ENCODE measurements at regions not wholly inside any gene's neighbourhood (a gene's known extent, or its start where the extent isn't known, plus 50 kb on each side); places are given as distances from the start of the nearest gene placed in this dataset.
A peak's percentile ranks its signal among the peaks of the same experiment; 100 is the strongest.
"Not testable (repeated sequence)": the region's sequence is repeated elsewhere in the genome, so short reads cannot be mapped to it uniquely, and the experiment has no call there.

DNA sequence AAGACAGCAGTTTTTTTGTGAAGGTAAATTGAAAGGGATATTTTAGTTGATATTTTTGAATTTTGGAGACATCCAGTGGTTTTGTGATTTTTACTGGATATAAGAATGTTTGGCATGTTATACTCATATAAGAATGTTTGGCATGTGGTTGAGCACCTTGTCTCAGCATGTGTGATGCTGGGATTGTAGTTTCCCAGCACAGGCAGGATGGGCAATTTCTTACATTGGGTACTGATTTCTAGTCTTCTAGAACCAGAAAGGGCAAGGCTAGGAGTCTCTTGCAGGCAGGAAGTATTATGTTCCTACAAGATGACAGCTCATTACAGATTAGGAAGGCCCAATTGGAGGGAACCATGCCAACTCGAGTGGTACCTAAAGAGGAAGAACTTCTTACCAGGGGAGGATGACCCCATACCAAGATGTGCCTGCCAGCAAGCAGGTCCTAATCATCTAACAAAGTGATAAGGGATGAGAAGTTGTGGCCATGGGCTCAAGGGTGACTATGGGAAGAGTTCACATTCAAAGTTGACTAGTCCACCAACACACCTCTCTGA lies 377.8 kb downstream of the UTRN start:
- no peak for DNase-seq

DNA sequence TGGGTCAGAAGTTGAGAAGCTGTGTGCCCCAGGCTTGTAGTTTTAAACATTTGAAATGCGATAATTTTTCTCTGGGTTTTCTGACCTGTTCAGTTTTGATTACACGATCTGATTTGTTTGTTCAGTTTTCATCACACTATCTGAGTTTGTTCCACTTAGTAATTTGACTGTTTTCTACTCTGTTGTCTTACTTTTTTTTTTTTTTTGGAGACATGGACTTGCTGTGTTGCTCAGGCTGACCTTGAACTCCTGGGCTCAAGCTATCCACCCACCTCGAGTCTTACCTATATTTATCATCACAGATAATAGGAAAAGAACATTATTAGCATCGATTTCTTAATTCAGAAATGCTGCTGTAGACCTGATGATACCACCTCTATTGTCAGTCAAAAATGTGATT lies 379.1 kb downstream of the UTRN start:
- no peak for DNase-seq

DNA sequence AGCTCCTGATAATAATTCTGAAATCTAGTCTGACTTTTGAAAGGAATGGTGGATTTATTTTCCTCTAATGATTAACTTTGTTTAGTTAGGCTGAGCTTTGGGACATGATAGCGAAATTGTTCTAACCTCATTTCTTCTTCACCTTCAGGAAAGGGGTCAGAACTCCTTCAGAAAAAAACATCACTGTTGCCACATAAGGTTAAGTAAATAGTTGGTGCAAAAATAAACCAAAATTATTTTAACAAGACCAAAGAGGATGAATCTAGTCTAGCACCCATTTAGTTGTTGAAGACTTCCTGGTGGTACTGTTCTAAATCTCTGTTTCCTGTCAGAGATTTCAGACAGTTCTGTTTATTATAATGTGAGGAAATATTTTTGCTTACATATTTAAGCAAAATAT lies 379.8 kb downstream of the UTRN start:
- DNase-seq, result no peak

DNA sequence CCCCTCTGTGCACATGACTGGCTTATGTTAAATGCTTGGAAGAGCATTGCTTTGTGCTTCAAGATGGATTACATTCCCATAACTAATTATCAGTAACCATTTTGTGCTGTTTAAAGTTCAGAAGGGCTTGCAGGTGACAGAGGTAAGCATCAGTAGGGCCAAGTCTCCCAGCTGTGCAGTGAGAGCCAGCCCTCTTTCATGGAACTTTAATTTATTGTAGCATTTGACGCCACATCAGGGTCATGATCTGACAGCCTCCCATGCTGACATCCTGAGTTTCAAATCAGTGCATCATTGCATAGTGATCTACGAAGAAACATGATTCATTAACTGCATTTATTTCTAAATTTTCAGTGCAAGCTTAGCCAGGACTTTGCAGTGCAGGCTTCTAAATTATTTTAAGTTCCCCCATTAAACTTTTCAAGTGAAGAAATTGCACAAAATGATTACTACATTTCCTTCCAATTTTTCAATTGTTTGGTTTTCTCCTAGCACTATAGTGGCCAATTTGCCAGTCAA lies 380.9 kb downstream of the UTRN start:
- no peak for DNase-seq

DNA sequence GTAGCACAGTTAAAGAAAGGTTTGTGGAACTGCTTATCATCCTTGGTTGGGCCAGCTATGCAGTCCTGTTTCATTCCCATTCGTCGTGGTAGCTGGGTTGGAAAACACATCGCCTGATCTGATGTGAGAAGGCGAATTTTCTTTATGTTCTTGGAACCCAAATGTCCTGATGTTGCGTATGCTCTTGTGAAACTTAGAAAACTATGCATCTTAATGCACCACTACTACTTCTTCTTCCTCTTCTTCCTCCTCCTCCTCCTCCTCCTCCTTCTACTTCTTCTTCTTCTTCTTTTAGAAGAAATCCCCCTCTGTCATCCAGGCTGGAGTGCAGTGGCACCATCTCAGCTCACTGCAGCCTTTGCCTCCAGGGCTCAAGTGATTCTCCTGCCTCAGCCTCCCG lies 381.6 kb downstream of the UTRN start:
- DNase-seq, result peak; percentile 19

DNA sequence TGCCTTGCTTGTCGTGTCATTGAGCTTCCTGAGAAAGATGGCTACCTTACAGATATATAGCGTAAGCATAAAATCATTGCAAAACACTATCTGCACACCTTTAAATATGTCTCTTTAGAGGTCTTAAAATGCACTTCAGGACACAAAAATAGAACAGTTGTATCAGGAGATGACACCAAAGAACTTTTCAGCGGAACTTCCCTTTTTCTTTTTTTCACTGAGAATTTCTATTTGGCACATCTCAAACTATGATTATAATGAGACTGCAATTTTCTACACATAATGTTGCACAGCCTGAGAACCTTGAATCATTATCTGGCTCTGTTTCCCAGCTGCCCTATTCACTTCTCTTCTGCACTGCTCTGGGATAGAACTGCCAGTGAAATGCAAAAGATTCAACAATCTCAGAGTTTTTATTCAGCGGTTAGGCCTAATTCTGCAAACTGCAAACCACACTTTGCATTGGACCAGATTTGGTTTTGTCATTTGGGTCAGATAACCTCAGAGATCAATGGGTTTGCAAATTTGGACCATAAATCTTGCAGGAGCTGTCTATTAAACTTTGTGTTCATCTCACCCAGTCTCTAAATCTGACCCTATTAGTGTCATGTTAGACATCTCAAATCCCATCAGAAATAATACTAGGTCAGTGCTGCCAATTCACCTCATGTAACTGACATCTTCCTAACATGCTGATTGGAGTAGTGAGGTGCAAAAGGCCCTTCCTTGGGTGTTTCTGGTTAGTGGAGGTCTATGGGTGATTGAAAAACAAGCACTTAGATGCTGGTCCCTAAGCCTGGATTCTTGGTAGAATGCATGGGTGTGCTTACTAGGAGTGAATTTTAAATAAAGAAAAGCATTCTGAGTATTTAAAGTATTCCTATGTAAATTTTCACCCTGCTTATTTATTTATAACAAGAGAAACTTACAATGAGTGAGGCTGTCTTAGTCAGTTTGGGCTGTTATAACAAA lies 382.7 kb downstream of the UTRN start:
- DNase-seq, result no peak

DNA sequence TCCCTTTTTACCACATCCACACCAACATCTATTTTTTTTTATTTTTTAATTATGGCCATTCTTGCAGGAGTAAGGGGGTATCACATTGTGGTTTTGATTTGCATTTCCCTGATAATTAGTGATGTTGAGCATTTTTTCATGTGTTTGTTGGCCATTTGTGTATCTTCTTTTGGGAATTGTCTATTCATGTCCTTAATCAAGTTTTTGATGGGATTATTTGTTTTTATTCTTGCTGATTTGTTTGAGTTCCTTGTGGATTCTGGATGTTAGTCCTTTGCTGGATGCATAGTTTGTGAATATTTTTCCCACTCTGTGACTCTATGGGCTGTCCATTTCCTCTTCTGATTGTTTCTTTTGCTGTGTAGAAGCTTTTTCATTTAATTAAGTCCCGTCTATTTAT lies 385.1 kb downstream of the UTRN start:
- not testable (repeated sequence) for DNase-seq

DNA sequence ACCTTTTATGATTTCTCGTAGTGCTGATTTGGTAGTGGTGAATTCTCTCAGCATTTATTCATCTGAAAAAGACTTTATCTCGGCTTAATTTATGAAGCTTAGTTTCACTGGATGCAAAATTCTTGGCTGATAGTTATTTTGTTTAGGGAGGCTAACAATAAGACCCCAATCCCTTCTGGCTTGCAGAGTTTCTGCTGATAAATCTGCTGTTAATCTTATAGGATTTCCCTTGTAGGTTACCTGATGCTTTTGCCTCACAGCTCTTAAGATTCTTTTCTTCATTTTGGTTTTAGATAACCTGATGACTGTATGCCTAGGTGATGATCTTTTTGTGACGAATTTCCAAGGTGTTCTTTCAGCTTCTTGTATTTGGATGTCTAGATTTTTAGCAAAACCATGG lies 388.7 kb downstream of the UTRN start:
- DNase-seq, result no peak

DNA sequence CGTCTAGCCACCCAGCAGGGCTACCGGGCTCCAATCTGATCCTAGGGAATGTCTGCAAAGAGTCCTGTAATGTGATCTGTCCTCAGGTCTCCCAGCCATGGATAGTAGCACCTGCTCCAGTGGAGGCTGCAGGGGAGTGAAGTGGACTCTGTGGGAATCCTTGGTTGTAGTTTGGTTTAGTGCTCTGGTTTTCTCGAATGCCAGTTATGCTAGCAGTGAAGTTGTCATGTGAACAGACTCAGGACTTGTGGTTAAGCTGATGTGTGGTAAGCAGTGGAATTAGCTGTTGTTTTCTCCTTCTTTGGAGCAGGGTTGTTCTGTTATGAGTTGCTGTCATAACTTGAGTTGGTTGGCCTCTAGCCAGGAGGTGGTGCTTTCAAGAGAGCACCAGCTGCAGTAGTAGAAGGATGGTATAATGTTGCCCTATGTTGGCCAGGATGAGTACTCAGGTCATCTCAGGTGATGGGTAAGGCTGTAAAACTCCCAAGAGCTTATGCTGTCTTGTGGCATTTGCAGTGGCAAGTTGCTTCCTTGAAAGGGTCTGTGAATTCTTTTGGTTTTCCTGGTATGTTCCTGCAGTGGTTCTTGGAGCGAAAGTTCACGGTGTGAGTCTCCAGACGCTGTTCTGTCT lies 390.2 kb downstream of the UTRN start:
- no peak for DNase-seq

DNA sequence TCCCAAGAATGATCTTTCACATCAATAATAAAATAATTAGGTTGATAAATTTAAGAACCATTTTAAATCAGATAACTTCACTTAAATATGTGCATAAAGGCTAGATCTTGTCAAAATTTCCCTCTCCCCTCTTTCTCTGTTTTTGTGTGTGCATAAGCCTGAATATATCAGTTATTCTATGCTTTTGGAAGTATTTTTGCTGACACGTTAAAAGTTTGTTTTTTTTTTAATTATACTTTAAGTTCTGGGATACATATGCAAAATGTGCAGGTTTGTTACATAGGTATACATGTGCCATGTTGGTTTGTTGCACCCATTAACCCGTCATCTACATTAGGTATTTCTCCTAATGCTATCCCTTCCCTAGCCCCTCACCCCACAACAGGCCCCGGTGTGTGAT lies 391.2 kb downstream of the UTRN start:
- DNase-seq, result not testable (repeated sequence)

DNA sequence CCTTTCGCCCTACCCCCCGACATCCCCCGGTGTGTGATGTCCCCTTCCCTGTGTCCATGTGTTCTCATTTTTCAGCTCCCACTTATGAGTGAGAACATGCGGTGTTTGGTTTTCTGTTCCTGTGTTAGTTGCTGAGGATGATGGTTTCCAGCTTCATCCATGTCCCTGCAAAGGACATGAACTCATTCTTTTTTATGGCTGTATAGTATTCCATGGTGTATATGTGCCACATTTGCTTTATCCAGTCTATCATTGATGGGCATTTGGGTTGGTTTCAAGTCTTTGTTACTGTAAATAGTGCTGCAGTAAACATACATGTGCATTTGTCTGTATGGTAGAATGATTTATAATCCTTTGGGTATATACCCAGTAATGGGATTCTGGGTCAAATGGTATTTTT lies 392.1 kb downstream of the UTRN start:
- DNase-seq, result not testable (repeated sequence)

DNA sequence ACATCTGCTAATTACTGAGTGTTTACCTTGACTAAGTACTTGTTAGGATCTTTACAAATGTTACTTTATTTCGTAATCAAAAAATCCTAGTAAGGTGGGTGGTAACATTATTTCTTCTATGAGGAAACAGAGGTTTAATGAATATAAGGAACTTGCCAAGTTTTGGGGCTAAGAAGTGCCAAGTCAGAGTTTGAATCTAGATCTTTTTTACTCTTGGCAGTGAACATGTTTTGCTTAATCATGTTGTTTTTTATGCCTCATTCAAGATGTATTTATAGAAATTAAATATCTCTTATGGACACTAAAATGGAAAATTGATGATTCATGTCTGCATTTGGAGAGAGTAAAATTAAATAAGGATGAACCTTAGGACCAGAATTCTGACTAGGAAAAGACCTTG lies 393.7 kb downstream of the UTRN start:
- no peak for DNase-seq

DNA sequence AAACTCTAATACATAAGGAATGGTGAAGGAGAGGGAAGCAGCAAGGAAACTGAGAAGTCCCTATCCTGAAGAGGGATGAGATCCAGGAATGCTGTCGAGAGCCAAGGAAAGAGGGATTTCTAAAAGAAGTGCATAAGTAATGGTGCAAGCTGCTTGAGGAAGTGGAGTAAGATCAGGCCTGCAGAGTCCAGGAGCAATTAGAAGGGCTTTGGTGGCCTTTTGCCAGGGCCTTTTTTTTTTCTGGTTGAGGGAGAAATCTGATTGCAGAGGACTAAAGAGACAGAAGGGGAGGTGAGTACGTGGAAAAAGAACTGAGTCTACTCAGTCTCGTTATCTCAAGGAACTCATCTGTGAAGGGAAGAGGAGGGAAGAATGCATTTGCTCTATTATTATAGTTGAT lies 396.2 kb downstream of the UTRN start:
- DNase-seq, result no peak

DNA sequence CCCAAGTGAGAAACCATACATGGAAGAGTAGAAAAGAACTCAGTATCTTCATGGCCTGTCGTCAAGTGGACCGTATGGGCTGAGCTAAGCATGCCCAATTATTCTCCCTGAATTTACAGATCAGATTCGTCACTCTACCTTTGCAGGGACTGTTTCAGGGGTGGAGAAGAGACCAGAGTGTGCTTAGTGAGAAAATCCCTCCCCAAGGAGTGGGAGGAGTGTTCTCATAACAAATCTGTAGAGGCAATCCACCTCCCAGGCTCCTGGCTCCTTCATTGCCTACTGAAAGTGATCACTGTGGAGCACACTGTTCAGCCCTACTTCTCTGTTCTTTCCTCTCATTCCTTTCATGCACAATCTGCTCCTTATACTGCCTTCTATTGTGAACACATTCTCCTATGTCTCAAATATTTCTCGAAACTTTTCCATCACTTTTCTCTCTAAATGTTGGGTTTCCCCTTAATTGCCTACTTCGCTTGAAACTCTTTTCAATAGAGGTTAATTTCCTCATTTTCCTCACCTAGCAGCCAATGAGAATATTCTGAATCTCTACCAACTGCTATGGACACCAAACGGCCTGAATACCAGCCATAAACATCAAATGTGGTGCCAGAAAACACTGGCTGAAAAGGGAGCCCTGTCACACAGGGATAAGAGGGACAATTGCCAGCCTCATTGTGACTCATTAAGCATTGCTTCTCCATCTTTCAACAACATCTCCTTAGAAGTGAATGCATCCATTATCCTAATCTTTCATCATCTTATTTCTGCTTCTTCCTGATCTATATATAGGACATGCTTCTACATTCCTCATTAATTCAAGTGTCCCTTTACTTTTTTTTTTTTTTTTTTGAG lies 398.3 kb downstream of the UTRN start:
- DNase-seq, result no peak

DNA sequence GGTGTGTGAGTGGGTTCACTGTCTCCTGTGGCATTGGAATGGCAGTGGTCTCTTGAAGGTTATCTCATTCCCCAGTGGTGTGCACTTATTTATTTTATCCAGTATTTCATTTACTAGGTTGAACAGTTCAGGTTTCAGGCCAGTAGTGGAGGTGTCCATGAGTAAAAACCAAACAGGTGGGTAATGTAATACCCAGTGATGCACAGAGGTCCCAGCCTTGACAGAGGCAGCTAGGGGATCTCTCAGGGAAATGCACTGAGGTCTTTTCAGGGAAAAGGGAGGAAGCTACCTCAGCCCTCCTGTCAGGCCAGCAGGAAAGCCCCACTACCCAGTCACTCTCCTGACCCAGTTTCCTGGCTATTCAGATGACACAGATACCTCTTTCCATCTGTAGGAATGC lies 403.6 kb downstream of the UTRN start:
- no peak for DNase-seq

DNA sequence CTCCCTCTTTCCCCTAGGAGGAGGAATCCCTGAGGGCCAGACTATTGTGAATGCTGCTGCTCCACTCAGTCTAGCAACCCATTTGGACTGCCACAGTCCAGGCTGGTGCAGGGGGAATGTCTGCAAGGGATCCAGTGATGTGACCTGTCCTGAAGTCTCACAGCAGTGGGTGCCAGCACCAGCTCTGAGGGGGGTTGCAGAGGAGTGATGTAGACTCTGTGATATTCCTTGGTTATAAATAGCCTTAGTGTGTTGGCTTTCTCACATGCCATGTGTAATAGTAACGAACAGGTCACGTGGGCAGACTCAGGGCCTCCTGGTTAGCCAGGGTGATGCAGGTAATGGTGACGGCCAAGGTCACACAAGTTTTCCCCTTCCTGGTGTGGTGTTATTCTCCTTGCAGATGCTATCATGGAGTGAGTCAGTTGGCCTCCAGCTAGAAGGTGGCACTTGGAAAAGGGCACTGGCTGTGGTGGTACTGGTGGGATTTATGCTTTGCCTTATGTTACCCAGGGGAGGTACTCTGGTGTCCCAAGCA lies 404.4 kb downstream of the UTRN start:
- no peak for DNase-seq

DNA sequence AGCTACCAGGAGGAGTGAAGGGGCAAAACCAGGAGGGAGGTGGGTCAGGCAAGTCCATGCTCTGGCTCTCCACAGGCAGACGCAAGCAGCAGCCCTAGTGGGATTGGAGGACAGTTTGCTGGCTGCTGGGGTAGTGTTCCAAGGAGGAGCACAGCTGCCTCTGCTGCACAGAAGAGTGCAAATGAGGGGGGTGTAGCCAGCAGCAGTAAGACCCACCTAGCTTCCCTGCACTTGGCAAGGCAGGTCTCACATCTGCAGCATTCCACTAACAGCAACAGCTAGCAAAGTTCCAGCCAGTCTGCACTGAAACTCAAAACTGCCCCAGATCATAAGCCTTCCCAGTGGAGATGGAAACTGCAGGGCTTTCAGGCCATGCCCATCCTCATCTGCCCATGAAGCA lies 405.0 kb downstream of the UTRN start:
- DNase-seq, result no peak

DNA sequence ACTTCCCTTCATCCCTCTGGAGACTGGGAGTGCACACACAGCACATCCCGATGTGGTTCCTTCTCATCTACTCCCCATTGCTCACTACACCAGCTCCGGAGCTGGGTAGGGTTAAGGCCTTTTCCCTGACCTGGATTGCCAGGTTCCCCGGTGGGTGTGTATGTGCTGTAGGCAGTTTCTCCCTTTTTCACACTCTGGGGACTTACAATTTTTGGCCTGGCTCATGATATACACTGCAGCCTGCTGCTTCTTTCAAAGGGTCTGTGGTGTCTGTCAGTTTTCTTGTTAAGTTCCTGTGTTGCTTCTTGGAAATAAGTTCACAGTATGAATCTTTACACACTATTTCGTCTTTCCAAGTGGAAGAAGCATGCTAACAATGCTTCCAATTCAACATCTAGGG lies 405.5 kb downstream of the UTRN start:
- DNase-seq, result no peak

DNA sequence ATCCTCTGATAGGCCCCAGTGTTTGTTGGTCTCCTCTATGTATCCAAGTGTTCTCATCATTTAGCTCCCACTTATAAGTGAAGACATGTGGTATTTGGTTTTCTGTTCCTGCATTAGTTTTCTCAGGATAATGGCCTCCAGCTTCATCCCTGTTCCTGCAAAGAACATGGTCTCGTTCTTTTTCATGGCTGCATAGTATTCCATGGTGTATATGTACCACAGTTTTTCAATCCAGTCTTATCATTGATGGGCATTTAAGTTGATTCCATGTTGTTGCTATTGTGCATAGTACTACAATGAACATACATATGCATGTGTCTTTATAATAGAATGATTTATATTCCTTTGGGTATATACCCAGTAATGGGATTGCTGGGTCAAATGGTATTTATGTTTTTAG lies 406.9 kb downstream of the UTRN start:
- not testable (repeated sequence) for DNase-seq

DNA sequence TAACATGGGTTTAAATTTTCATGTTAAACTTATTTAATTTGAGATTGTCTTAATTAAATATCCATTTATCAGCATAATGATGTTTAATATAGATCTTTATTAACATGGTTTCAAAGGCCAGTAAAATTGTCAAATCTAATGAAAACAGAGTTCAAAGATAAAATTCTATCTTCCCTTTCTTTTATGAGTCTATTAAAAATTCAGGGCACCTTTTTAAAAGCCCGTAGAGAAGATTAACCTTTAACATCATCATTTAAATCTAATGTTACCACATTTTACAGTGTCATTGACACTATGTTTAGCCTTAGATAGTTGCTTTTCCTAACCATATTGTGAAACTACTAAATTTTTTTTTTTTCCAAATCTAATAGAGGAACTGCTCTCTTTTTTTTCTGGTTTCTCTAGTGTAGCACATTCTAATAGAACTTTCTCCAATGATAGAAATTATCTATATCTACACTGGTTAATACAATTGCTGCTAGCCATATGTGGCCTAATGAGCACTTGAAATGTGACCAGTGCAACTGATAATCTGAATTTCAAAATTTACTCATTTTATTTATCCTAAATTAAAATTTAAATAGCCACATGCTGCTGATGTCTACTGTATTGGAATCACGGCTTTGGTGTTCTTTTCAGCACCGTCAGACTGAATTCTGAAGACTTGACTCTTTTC lies 410.9 kb downstream of the UTRN start:
- no peak for DNase-seq

DNA sequence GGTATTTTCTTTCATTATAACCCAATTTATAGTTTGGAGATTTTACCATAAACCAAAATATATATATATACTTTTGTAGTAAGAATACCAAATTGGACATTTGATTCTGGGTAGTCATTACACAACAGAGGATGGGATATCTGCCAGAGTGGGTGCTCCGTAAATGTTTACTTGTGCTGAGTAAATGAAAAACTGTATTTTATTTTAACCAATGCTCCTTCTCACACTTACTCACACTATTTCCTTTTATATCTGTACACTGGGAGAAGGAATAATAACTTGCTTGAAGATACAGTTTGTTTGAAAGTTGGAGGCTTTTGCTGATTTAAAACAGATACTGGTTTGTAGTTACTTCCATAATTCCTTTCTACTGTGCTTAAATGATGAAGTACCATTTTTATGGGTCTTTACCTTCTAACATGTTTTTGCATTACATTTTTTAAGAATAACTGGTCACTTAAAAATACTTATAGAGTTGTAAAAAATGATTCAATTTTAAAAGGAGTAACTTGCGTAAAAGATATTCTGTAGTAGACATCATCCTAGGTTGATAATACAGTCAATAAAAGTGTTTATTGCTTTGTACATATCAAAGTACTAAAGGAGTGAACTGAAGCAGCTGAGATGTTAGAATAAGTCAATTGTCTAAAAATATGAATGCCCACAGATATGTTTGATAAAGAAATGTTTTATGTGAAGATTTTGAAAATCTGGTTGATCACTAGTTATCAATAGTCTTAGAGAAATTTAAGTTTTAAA lies 411.7 kb downstream of the UTRN start:
- no peak for DNase-seq
